ENCODE measurements at regions not wholly inside any gene's neighbourhood (a gene's known extent, or its start where the extent isn't known, plus 50 kb on each side); places are given as distances from the start of the nearest gene placed in this dataset.

GRCh38 chr18:45136381-45137086 is 455.8 kb downstream of the SETBP1 start:
- WGBS: 91% methylated on average over 3 of the region's 3 CpGs
- H3K27ac ChIP-seq (replicated peaks in 1 of 4): no peak overlapping the region
- TF ChIP-seq POLR2AphosphoS5 (IDR thresholded peaks at IDR 0.05) (no peak), EP300 (IDR thresholded peaks at IDR 0.05) (no peak), POLR2A (IDR thresholded peaks at IDR 0.05; ENCODE audit: low read depth) (no peak)
- TF ChIP-seq, protein P1, sequence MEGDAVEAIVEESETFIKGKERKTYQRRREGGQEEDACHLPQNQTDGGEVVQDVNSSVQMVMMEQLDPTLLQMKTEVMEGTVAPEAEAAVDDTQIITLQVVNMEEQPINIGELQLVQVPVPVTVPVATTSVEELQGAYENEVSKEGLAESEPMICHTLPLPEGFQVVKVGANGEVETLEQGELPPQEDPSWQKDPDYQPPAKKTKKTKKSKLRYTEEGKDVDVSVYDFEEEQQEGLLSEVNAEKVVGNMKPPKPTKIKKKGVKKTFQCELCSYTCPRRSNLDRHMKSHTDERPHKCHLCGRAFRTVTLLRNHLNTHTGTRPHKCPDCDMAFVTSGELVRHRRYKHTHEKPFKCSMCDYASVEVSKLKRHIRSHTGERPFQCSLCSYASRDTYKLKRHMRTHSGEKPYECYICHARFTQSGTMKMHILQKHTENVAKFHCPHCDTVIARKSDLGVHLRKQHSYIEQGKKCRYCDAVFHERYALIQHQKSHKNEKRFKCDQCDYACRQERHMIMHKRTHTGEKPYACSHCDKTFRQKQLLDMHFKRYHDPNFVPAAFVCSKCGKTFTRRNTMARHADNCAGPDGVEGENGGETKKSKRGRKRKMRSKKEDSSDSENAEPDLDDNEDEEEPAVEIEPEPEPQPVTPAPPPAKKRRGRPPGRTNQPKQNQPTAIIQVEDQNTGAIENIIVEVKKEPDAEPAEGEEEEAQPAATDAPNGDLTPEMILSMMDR (IDR thresholded peaks at IDR 0.05): no peak
- intact Hi-C loops (cut with DNase I): no loop called here
- no peaks in the 10 kb centered on the region for H3K9me3 ChIP-seq
- no peaks in the 10 kb centered on the region for H3K27me3 ChIP-seq
- H3K4me1 ChIP-seq: no peaks in the 10 kb centered on the region
- H3K36me3 ChIP-seq: no peaks in the 10 kb centered on the region
- no peak for DNase-seq (ENCODE audit: extremely low spot score)
- no peak overlapping the region for H3K4me3 ChIP-seq

DNA sequence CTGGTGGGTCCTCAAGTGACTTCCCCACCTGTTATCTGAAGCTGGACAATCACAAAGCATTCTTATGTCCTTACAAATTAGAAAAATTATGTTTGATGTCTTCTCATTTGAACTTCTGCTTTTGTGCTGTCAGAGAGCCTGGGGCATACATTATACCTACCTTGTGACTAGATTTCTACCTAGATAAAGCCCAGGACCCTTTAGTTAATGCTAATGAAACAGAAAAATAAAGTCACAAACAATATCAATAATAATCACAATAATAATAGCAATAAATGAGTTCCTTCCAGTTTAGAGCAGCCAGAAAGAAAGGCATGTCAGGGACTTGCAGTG is 456.4 kb downstream of the SETBP1 start:
- Histone ChIP-seq H3K27me3 (no peaks in the 10 kb centered on the region), H3K9me3 (no peaks in the 10 kb centered on the region), H3K36me3 (no peaks in the 10 kb centered on the region), H3K4me1 (no peaks in the 10 kb centered on the region), H3K4me3 (no peak overlapping the region), H3K27ac (replicated peaks in 1 of 4) (no peak overlapping the region)
- DNase-seq (ENCODE audit: extremely low spot score): no peak
- intact Hi-C loops (cut with DNase I): no loop called here
- TF ChIP-seq, protein P1 (IDR thresholded peaks at IDR 0.05): no peak
- TF ChIP-seq POLR2A (IDR thresholded peaks at IDR 0.05; ENCODE audit: low read depth) (no peak), POLR2AphosphoS5 (IDR thresholded peaks at IDR 0.05) (no peak), EP300 (IDR thresholded peaks at IDR 0.05) (no peak)

GRCh38 chr18:45139478-45139877 is 458.8 kb downstream of the SETBP1 start:
- Histone ChIP-seq H3K36me3 (no peaks in the 10 kb centered on the region), H3K4me3 (no peak overlapping the region), H3K27me3 (no peaks in the 10 kb centered on the region), H3K4me1 (no peaks in the 10 kb centered on the region), H3K9me3 (no peaks in the 10 kb centered on the region), H3K27ac (replicated peaks in 1 of 4) (no peak overlapping the region)
- 93% methylated on average over 4 of the region's 4 CpGs for WGBS
- TF ChIP-seq, protein P1 (IDR thresholded peaks at IDR 0.05): no peak
- no peak for TF ChIP-seq EP300 (IDR thresholded peaks at IDR 0.05)
- TF ChIP-seq POLR2AphosphoS5 (IDR thresholded peaks at IDR 0.05): no peak
- no peak for TF ChIP-seq POLR2A (IDR thresholded peaks at IDR 0.05; ENCODE audit: low read depth)
- no peak for DNase-seq (ENCODE audit: extremely low spot score)
- intact Hi-C loops (cut with DNase I): no loop called here

DNA sequence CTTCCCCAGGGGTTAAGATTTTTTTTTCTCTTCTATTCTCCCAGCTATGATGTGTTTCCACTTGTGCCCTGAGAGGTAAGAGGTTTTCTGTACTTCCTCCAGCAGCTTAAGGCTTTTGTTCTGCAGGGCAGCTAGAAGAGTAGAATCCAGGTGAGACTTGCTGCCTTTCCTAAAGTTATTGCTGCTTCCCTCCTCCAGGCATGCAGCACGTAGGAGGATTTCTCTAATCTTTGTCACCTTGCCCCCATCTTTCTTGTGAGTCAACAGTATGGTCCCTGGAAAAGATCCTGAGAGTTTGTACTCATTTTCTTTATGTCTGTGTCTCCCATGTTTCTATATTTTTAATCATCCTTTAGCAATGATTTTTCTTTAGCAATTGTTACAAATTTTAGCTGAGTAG is 462.2 kb downstream of the SETBP1 start:
- WGBS: 73% methylated on average over 1 of the region's 1 CpG
- Histone ChIP-seq H3K4me3 (no peak overlapping the region), H3K4me1 (no peaks in the 10 kb centered on the region), H3K27me3 (no peaks in the 10 kb centered on the region), H3K36me3 (no peaks in the 10 kb centered on the region), H3K27ac (replicated peaks in 1 of 4) (no peak overlapping the region), H3K9me3 (no peaks in the 10 kb centered on the region)
- TF ChIP-seq, protein P1 (IDR thresholded peaks at IDR 0.05): no peak
- TF ChIP-seq POLR2AphosphoS5 (IDR thresholded peaks at IDR 0.05) (no peak), POLR2A (IDR thresholded peaks at IDR 0.05; ENCODE audit: low read depth) (no peak), EP300 (IDR thresholded peaks at IDR 0.05) (no peak)
- intact Hi-C loops (cut with DNase I): no loop called here
- DNase-seq (ENCODE audit: extremely low spot score): no peak

DNA sequence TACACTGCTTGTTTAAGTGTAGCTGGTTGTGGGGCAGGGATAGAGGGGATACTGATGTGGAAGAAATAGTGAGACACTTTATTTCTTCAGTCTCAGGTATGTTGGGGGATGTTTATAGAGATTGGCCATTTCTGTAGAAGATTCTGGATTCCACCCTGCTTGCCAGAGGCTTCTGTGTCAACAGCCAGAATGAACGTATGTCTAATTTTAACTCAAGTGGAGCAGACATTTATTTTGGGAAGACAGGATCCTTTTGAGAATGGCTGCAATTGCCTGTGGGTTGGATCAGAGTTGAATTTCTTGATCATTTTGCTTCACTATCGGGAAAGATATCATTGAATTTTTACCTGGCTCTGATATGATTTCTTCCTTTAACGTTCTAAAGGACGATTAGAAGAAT is 465.6 kb upstream of the SLC14A2 start:
- no peak for DNase-seq (ENCODE audit: extremely low spot score)
- Histone ChIP-seq H3K4me3 (no peak overlapping the region), H3K27me3 (no peaks in the 10 kb centered on the region), H3K9me3 (no peaks in the 10 kb centered on the region), H3K36me3 (no peaks in the 10 kb centered on the region), H3K27ac (replicated peaks in 1 of 4) (no peak overlapping the region), H3K4me1 (no peaks in the 10 kb centered on the region)
- WGBS: 76% methylated on average over 4 of the region's 4 CpGs
- no peak for TF ChIP-seq POLR2AphosphoS5 (IDR thresholded peaks at IDR 0.05)
- TF ChIP-seq POLR2A (IDR thresholded peaks at IDR 0.05; ENCODE audit: low read depth): no peak
- TF ChIP-seq EP300 (IDR thresholded peaks at IDR 0.05): no peak
- intact Hi-C loops (cut with DNase I): no loop called here
